ENCODE measurements at regions not wholly inside any gene's neighbourhood (a gene's known extent, or its start where the extent isn't known, plus 50 kb on each side); places are given as distances from the start of the nearest gene placed in this dataset.

DNA sequence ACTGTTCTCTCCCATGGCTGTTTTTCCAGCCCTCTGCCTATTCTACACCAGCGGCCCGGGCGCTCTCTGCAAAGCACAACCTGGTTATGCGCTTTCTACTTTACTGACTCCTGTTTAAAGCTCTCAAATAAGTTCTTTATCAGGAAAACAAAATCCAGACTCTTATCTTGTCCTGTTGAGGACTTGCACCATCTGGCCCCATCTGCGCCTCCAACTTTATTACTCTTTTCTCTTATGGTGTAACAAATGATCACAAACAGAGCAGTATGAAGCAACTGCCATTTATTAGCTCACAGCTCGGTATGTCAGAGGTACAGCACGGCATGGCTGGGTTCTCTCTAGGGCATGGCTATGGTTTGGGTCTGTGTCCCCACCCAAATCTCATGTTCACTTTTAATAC lies 236.5 kb upstream of the NT5C1B start:
- TF ChIP-seq, protein P1, sequence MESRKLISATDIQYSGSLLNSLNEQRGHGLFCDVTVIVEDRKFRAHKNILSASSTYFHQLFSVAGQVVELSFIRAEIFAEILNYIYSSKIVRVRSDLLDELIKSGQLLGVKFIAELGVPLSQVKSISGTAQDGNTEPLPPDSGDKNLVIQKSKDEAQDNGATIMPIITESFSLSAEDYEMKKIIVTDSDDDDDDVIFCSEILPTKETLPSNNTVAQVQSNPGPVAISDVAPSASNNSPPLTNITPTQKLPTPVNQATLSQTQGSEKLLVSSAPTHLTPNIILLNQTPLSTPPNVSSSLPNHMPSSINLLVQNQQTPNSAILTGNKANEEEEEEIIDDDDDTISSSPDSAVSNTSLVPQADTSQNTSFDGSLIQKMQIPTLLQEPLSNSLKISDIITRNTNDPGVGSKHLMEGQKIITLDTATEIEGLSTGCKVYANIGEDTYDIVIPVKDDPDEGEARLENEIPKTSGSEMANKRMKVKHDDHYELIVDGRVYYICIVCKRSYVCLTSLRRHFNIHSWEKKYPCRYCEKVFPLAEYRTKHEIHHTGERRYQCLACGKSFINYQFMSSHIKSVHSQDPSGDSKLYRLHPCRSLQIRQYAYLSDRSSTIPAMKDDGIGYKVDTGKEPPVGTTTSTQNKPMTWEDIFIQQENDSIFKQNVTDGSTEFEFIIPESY (CRISPR knock-in tag; IDR thresholded peaks at IDR 0.05): no peak
- TF ChIP-seq POLR2A (IDR thresholded peaks at IDR 0.05; ENCODE audit: insufficient read depth in 1 of 2, low read depth in 2 of 2, low read length in 2 of 2): no peak
- no peak for TF ChIP-seq ZSCAN30 (CRISPR knock-in tag; IDR thresholded peaks at IDR 0.05)
- no peak for TF ChIP-seq POLR2AphosphoS2 (IDR thresholded peaks at IDR 0.05; ENCODE audit: low read depth, low read length)
- TF ChIP-seq ZNF160 (CRISPR knock-in tag; IDR thresholded peaks at IDR 0.05): no peak
- TF ChIP-seq GTF3A (CRISPR knock-in tag; conservative IDR thresholded peaks at IDR 0.05): no peak
- TF ChIP-seq AKAP8 (CRISPR knock-in tag; IDR thresholded peaks at IDR 0.05): no peak
- TF ChIP-seq ERF (CRISPR knock-in tag; IDR thresholded peaks at IDR 0.05): no peak
- no peak for TF ChIP-seq RFXANK (CRISPR knock-in tag; IDR thresholded peaks at IDR 0.05)
- no peak for TF ChIP-seq POLR2AphosphoS5 (IDR thresholded peaks at IDR 0.05; ENCODE audit: low read depth, low read length)
- TF ChIP-seq, protein P2, sequence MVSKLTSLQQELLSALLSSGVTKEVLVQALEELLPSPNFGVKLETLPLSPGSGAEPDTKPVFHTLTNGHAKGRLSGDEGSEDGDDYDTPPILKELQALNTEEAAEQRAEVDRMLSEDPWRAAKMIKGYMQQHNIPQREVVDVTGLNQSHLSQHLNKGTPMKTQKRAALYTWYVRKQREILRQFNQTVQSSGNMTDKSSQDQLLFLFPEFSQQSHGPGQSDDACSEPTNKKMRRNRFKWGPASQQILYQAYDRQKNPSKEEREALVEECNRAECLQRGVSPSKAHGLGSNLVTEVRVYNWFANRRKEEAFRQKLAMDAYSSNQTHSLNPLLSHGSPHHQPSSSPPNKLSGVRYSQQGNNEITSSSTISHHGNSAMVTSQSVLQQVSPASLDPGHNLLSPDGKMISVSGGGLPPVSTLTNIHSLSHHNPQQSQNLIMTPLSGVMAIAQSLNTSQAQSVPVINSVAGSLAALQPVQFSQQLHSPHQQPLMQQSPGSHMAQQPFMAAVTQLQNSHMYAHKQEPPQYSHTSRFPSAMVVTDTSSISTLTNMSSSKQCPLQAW (CRISPR knock-in tag; IDR thresholded peaks at IDR 0.05): no peak
- TF ChIP-seq ZBTB38 (CRISPR knock-in tag; IDR thresholded peaks at IDR 0.05): no peak
